ENCODE measurements at regions not wholly inside any gene's neighbourhood (a gene's known extent, or its start where the extent isn't known, plus 50 kb on each side); places are given as distances from the start of the nearest gene placed in this dataset.

- TF ChIP-seq ZNF583 (CRISPR knock-in tag; IDR thresholded peaks at IDR 0.05) = no peak
- TF ChIP-seq TFE3 (CRISPR knock-in tag; IDR thresholded peaks at IDR 0.05) = no peak
- TF ChIP-seq MITF (IDR thresholded peaks at IDR 0.05) = no peak
- TF ChIP-seq KLF6 (CRISPR knock-in tag; IDR thresholded peaks at IDR 0.05; ENCODE audit: borderline replicate concordance) = no peak
- no peak for TF ChIP-seq ZNF707 (CRISPR knock-in tag; conservative IDR thresholded peaks at IDR 0.05)
- no peak for TF ChIP-seq HMG20A (CRISPR knock-in tag; conservative IDR thresholded peaks at IDR 0.05)
- no peak for TF ChIP-seq ZBTB17 (CRISPR knock-in tag; IDR thresholded peaks at IDR 0.05)
- no peak for TF ChIP-seq ZNF140 (CRISPR knock-in tag; IDR thresholded peaks at IDR 0.05)
- no peak for TF ChIP-seq RBM17 (IDR thresholded peaks at IDR 0.05; ENCODE audit: borderline replicate concordance, low read depth, low read length)
- no peak for TF ChIP-seq ZNF766 (CRISPR knock-in tag; conservative IDR thresholded peaks at IDR 0.05)
- no peak for TF ChIP-seq DPF2 (IDR thresholded peaks at IDR 0.05)
- TF ChIP-seq IFI16 (CRISPR knock-in tag; IDR thresholded peaks at IDR 0.05) = no peak
- intact Hi-C loops (cut with micrococcal nuclease) = no loop called here
- FAIRE-seq (peak; percentile 6), DNase-seq (ENCODE audit: extremely low read depth in 1 of 4, low spot score in 3 of 4) (no peak), ATAC-seq (no peak)
- H3K27ac ChIP-seq (ENCODE audit: extremely low read depth, low read depth, low read length) = no peak overlapping the region
- ChIA-PET CTCF (ENCODE audit: low intra/inter-chr PET ratio) (no interaction called here), POLR2A (no interaction called here)
- H3K4me3 ChIP-seq = no peak overlapping the region
- H2AFZ ChIP-seq (ENCODE audit: low read depth, low read length) = no peak overlapping the region
- 0% methylated on average over 1 of the region's 1 CpG for WGBS (ENCODE audit: insufficient coverage, low coverage, missing lambda C conversion rate)
- no peaks in the 10 kb centered on the region for H3K27me3 ChIP-seq (ENCODE audit: control insufficient read depth in 2 of 2, insufficient read depth in 2 of 2, low read length in 2 of 2)
- no peaks in the 10 kb centered on the region for H3K79me2 ChIP-seq (ENCODE audit: control insufficient read depth, insufficient read depth, low read length)
- no TSS peak for BruUV-seq (replicated peaks)
- H3K9ac ChIP-seq (ENCODE audit: insufficient read depth in 1 of 2, low read depth in 2 of 2, low read length in 2 of 2) = no peak overlapping the region
- H3K4me1 ChIP-seq (replicated peaks in 1 of 2; ENCODE audit: control insufficient read depth in 2 of 2, insufficient read depth in 2 of 2, low read length in 2 of 2) = no peaks in the 10 kb centered on the region
- H3K9me1 ChIP-seq (ENCODE audit: control insufficient read depth, insufficient read depth, low read length) = no peaks in the 10 kb centered on the region
- H3K9me3 ChIP-seq (replicated peaks; ENCODE audit: control insufficient read depth, insufficient read depth, low read depth, low read length) = no peaks in the 10 kb centered on the region
- no peak overlapping the region for H3K4me2 ChIP-seq (ENCODE audit: insufficient read depth, low read length)
- in situ Hi-C loops (cut with MboI) = no loop called here
- no peaks in the 10 kb centered on the region for H3K36me3 ChIP-seq (ENCODE audit: control insufficient read depth, insufficient read depth, low read length)
- no peaks in the 10 kb centered on the region for H4K20me1 ChIP-seq (replicated peaks; ENCODE audit: control insufficient read depth, insufficient read depth, low read length)
These were observed 144.7 kb upstream of the HHIP start for GRCh38 chr4:144501231-144501780.
